ENCODE measurements at regions not wholly inside any gene's neighbourhood (a gene's known extent, or its start where the extent isn't known, plus 50 kb on each side); places are given as distances from the start of the nearest gene placed in this dataset.

GRCh38 chr9:89879276-89879675, 274.5 kb downstream of the GADD45G start:
- no peak for TF ChIP-seq TEAD4 (IDR thresholded peaks at IDR 0.05; ENCODE audit: borderline replicate concordance, insufficient read depth)
- TF ChIP-seq CTCF (IDR thresholded peaks at IDR 0.05): no peak
- no peak for TF ChIP-seq FOXJ3 (CRISPR knock-in tag; IDR thresholded peaks at IDR 0.05)
- no peak for TF ChIP-seq SMC3 (IDR thresholded peaks at IDR 0.05; ENCODE audit: low read depth, low read length)
- no peak for TF ChIP-seq EP300 (IDR thresholded peaks at IDR 0.05; ENCODE audit: borderline replicate concordance in 1 of 2, low read depth in 1 of 2, low read length in 1 of 2)

All from SK-N-SH (cell line).